Thyroid gland (tissue), 4 donors: ENCODE measurements at regions not wholly inside any gene's neighbourhood (a gene's known extent, or its start where the extent isn't known, plus 50 kb on each side); places are given as distances from the start of the nearest gene placed in this dataset.

Experiments used
- DNase-seq, 2 donors: peaks; one replicate each; pipeline ENCODE4 v3.0.0-alpha.2; 2019
- H3K27ac ChIP-seq, 3 donors: fragments of 200-600 bp; sonication (generic); 1 replicate in 2 of 3; 2 replicates in 1 of 3; pipeline ENCODE4 v1.5.1; 2016 to 2019; ENCODE audit warnings: mild to moderate bottlenecking in 1 of 3, moderate library complexity in 1 of 3
- H3K27me3 ChIP-seq: fragments of 200-600 bp; sonication (generic); one replicate; pipeline ENCODE4 v1.5.1; 2019
- H3K36me3 ChIP-seq, 2 donors: fragments of 200-600 bp; sonication (generic); one replicate each; pipeline ENCODE4 v1.5.1; 2016 to 2019
- H3K4me1 ChIP-seq, 2 donors: fragments of 200-600 bp; sonication (generic); one replicate each; pipeline ENCODE4 v1.5.1; 2017 to 2019
- H3K4me3 ChIP-seq, 3 donors: fragments of 200-600 bp; sonication (generic); replicated peaks in 1 of 3; 1 replicate in 2 of 3; 2 replicates in 1 of 3; pipeline ENCODE4 v1.5.1; 2016; ENCODE audit warnings: mild to moderate bottlenecking in 1 of 3
- H3K9me3 ChIP-seq: fragments of 200-600 bp; sonication (generic); one replicate; pipeline ENCODE4 v1.5.1; 2017
- CTCF ChIP-seq, 6 experiments: fragments of 200-600 bp in 3 of 6; fragments of 450-650 bp in 3 of 6; sonication (generic) in 3 of 6; IDR thresholded peaks; one replicate each; pipeline ENCODE4 v1.5.1; 2016 to 2019; ENCODE audit warnings: antibody characterized with exemption in 6 of 6, mild to moderate bottlenecking in 2 of 6, inconsistent platforms in 1 of 6, moderate library complexity in 1 of 6
- POLR2A ChIP-seq, 2 donors: fragments of 450-650 bp; IDR thresholded peaks; one replicate each; pipeline ENCODE4 v1.6.1; 2017; ENCODE audit warnings: antibody characterized with exemption in 2 of 2, mild to moderate bottlenecking in 2 of 2, moderate library complexity in 1 of 2
- WGBS, 2 donors: methylation state at CpG; one replicate each; pipeline ENCODE4 v1.1.5; 2017; 5-methylcytosine and 5-hydroxymethylcytosine counted together
- intact Hi-C: fragments of 100-400 bp; cut with DNase I; formaldehyde crosslinking; loops from one replicate; pipeline ENCODE4 v1.15.1; 2023

- Histone ChIP-seq H3K9me3 (no peaks in the 10 kb centered on the region), H3K27me3 (no peaks in the 10 kb centered on the region), H3K27ac (peak overlapping the region in 1 of 3 donors; percentile 1), H3K4me1 (peaks cover 8 to 16% of the 10 kb centered on the region in 2 donors), H3K36me3 (no peaks in the 10 kb centered on the region), H3K4me3 (no peak overlapping the region)
- DNase-seq = peak; percentile 62 to 74
- TF ChIP-seq POLR2A (IDR thresholded peaks at IDR 0.05) (no peak), CTCF (IDR thresholded peaks at IDR 0.05) (no peak)
- intact Hi-C loops = no loop called here
- 27 to 29% methylated on average over 11 of the region's 11 CpGs for WGBS, 2 donors
These were observed 55.3 kb upstream of the CD44 start for GRCh38 chr11:35083431-35084238.

DNA sequence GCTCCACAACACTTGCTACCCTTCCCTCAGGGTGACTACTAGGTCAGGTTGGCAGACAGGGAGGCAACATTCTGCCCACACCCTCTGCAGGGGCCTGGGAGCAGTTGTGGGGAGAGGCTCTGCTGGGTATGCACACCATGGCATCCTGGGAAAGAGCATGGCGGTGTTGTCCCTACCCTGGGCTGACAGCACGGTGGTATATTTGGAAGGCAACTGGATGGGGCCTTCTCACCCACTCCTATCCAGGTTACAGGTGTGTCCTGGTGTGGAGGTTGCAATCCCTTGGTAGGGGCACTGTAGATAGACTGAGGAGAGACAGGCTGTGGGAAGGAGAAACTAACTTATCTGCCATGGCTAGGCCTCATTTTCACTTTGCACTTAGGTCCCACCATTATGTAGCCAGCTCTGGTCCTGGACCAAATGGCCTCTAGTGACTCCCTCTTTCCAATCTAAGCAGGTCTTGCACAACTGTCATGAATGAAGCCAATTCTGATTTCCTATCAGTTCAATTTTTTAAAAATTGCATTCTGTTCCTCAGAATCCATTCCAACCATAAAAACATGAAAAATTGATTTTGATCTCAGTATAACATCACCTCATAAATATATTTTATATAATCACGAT is 54.0 kb upstream of the CD44 start:
- TF ChIP-seq CTCF (IDR thresholded peaks at IDR 0.05) (no peak), POLR2A (IDR thresholded peaks at IDR 0.05) (no peak)
- H3K27ac ChIP-seq = no peak overlapping the region

GRCh38 chr11:35085531-35086165 is 53.3 kb upstream of the CD44 start:
- WGBS, 2 donors = 86 to 97% methylated on average over 4 of the region's 4 CpGs
- intact Hi-C loops = no loop called here
- Histone ChIP-seq H3K36me3 (no peaks in the 10 kb centered on the region), H3K4me1 (peaks cover 8 to 16% of the 10 kb centered on the region in 2 donors), H3K27ac (no peak overlapping the region), H3K27me3 (no peaks in the 10 kb centered on the region), H3K9me3 (no peaks in the 10 kb centered on the region), H3K4me3 (no peak overlapping the region)
- DNase-seq = no peak
- TF ChIP-seq CTCF (IDR thresholded peaks at IDR 0.05) (no peak), POLR2A (IDR thresholded peaks at IDR 0.05) (no peak)

More for the DNA sequence above, 54.0 kb upstream of the CD44 start:
- Histone ChIP-seq H3K36me3 (no peaks in the 10 kb centered on the region), H3K9me3 (no peaks in the 10 kb centered on the region), H3K4me1 (peaks cover 8 to 16% of the 10 kb centered on the region in 2 donors), H3K4me3 (no peak overlapping the region), H3K27me3 (no peaks in the 10 kb centered on the region)
- intact Hi-C loops = no loop called here
- 91 to 96% methylated on average over 3 of the region's 3 CpGs for WGBS, 2 donors
- no peak for DNase-seq

DNA sequence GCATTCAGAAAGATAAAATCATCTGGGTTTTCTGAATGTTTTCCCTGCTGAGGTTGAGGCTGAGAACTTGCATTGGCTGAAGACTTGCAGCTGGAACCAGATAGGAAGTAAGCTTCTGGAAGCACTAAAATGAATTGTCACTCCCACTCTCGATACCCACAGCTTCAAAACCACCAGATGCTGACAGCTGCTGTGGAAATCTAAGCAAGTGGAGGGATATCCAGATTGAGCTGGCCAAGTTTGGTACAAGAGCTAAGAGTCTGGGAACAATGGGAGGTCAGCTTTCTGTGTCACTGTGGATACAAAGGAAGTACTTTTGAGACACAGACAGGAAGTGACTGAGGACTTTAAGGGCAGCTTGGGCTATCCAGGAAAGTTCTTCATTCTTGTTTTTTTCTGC is 51.3 kb upstream of the CD44 start:
- WGBS, 2 donors = 36 to 75% methylated on average over 1 of the region's 1 CpG
- Histone ChIP-seq H3K36me3 (no peaks in the 10 kb centered on the region), H3K27ac (no peak overlapping the region), H3K4me1 (peaks cover 8 to 15% of the 10 kb centered on the region in 2 donors), H3K27me3 (no peaks in the 10 kb centered on the region), H3K9me3 (no peaks in the 10 kb centered on the region), H3K4me3 (no peak overlapping the region)
- intact Hi-C loops = no loop called here
- no peak for TF ChIP-seq POLR2A (IDR thresholded peaks at IDR 0.05)
- TF ChIP-seq CTCF (IDR thresholded peaks at IDR 0.05) = no peak
- no peak for DNase-seq

DNA sequence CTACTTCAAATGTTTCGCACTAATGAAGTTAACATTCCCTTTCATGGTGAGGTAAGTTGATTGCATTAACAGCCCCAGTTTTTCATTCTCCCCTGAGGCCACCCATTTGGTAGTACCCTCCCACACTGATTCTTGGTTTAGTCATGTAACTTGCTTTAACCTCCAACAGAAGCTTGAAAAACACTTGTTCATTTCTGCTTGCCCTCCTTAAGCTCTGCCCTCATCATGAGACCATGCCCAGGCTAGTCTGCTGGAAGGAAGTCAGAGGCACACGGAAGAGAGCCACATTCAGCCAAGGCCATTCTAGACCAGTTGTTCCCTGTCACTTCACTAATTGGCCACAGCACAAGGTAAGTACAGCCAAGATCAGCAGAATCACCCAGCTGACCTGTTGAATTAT is 50.7 kb upstream of the CD44 start:
- no peak for DNase-seq
- intact Hi-C loops = no loop called here
- Histone ChIP-seq H3K27me3 (no peaks in the 10 kb centered on the region), H3K4me3 (no peak overlapping the region), H3K4me1 (peaks cover 5 to 10% of the 10 kb centered on the region in 2 donors), H3K9me3 (no peaks in the 10 kb centered on the region), H3K36me3 (no peaks in the 10 kb centered on the region), H3K27ac (no peak overlapping the region)
- TF ChIP-seq CTCF (IDR thresholded peaks at IDR 0.05) = no peak
- no peak for TF ChIP-seq POLR2A (IDR thresholded peaks at IDR 0.05)
- 79 to 90% methylated on average over 2 of the region's 2 CpGs for WGBS, 2 donors
